NB4 (cell line): ENCODE measurements at regions not wholly inside any gene's neighbourhood (a gene's known extent, or its start where the extent isn't known, plus 50 kb on each side); places are given as distances from the start of the nearest gene placed in this dataset.

ENCODE experiments used
- POLR2A ChIP-seq: IDR thresholded peaks from 2 replicates; pipeline ENCODE4 v1.6.1; 2011; ENCODE audit warnings: mild to moderate bottlenecking; ENCODE audit not compliant: insufficient read length; ENCODE audit errors: extremely low read depth
- TF ChIP-seq, protein P1 (sequence below): IDR thresholded peaks from one replicate; pipeline ENCODE4 v1.5.1; 2012; ENCODE audit warnings: low read depth, low read length

DNA sequence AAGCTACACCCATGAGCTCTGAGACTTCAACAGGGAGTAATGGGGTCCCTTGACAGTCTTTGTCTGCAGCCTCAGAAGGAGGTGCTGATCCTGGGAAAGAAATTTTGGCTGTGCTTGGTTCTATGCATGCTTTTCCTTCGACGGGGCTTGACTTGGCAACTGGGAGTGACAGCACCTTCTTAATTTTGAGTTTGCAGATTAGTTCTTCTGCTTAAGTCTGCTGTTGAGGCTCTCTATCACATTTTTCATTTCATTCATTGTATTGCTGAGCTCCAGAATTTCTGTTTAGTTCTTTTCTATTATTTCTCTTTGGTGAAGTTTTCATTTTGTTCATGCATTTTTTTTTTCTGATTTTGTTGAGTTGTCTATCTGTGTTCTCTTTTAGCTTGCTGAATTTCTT, 125.6 kb downstream of the SNX19 start:
- TF ChIP-seq POLR2A = no peak
- TF ChIP-seq, protein P1, sequence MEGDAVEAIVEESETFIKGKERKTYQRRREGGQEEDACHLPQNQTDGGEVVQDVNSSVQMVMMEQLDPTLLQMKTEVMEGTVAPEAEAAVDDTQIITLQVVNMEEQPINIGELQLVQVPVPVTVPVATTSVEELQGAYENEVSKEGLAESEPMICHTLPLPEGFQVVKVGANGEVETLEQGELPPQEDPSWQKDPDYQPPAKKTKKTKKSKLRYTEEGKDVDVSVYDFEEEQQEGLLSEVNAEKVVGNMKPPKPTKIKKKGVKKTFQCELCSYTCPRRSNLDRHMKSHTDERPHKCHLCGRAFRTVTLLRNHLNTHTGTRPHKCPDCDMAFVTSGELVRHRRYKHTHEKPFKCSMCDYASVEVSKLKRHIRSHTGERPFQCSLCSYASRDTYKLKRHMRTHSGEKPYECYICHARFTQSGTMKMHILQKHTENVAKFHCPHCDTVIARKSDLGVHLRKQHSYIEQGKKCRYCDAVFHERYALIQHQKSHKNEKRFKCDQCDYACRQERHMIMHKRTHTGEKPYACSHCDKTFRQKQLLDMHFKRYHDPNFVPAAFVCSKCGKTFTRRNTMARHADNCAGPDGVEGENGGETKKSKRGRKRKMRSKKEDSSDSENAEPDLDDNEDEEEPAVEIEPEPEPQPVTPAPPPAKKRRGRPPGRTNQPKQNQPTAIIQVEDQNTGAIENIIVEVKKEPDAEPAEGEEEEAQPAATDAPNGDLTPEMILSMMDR = no peak
